ENCODE measurements at regions not wholly inside any gene's neighbourhood (a gene's known extent, or its start where the extent isn't known, plus 50 kb on each side); places are given as distances from the start of the nearest gene placed in this dataset.

DNA sequence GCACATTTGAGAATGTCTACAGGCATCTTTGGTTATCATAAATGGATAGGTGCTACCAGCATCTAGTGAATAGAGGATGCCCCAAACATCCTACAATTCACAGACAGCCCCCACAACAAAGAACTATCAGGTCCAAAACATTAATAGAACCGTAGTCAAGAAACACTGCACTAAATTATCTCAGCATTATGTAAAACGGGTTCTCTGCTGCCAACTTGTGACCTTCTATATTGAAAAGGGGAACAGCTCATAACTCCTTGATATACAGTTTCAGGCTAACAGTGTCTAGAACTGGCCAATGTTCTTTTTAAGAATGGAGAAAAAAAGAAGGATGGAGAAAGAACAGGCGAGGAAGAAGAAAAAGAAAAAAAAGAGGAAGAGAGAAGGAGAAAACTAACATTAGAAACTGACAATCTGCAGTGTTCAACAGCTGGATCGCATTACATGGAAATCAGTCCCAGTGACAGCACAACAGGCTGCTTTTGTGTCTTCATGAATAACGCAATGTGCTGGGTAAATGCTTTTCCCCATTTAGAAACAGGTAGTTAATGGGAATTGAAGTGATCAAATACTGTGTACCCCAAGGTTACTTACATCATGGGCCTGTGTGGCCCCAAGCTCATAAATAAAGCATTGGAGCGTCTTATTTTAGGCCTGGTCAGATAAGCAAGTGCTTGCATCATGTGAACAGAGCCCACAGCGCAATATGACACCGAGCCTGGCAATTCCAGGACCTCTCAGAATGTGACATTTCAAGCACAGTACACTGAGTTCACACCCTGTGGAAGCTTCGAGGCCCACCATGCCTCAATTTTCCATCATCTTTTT, 339.5 kb downstream of the DHX15 start (continued):
- TF ChIP-seq OVOL2 (CRISPR knock-in tag; IDR thresholded peaks at IDR 0.05; ENCODE audit: borderline replicate concordance) (no peak), ZNF396 (CRISPR knock-in tag; IDR thresholded peaks at IDR 0.05; ENCODE audit: borderline replicate concordance) (no peak), ZNF317 (CRISPR knock-in tag; IDR thresholded peaks at IDR 0.05; ENCODE audit: borderline replicate concordance, low read depth) (no peak)
- TF ChIP-seq, protein P1, sequence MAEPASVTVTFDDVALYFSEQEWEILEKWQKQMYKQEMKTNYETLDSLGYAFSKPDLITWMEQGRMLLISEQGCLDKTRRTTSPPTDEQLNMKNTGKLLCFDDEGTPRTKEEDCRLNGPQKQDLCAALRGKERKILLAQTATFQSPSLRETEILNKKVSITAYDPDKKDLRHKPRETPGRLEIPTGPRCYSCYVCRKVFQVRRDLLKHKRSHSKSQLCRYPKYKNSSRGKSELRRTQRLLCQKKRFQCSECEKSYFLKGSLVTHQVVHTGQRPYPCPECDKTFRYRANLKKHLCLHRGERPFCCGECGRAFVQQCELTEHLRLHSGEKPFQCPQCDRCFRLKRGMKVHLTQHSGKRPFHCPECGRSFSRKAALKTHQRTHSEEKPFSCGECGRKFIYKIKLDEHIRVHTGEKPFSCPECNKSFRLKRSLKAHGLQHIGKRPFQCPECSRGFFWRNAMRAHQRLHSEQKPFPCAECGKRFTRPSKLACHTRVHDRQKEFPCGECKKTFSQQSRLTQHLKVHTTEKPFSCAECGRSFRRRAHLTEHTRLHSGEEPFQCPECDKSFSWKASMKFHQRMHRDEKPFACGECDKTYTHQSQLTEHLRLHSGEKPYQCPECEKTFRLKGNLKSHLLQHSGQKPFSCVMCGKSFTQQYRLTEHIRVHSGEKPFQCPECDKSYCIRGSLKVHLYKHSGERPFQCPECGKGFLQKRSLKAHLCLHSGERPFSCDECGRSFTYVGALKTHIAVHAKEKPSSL (CRISPR knock-in tag; conservative IDR thresholded peaks at IDR 0.05): no peak
- TF ChIP-seq, protein P2, sequence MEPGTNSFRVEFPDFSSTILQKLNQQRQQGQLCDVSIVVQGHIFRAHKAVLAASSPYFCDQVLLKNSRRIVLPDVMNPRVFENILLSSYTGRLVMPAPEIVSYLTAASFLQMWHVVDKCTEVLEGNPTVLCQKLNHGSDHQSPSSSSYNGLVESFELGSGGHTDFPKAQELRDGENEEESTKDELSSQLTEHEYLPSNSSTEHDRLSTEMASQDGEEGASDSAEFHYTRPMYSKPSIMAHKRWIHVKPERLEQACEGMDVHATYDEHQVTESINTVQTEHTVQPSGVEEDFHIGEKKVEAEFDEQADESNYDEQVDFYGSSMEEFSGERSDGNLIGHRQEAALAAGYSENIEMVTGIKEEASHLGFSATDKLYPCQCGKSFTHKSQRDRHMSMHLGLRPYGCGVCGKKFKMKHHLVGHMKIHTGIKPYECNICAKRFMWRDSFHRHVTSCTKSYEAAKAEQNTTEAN (CRISPR knock-in tag; IDR thresholded peaks at IDR 0.05): no peak
- TF ChIP-seq, protein P3, sequence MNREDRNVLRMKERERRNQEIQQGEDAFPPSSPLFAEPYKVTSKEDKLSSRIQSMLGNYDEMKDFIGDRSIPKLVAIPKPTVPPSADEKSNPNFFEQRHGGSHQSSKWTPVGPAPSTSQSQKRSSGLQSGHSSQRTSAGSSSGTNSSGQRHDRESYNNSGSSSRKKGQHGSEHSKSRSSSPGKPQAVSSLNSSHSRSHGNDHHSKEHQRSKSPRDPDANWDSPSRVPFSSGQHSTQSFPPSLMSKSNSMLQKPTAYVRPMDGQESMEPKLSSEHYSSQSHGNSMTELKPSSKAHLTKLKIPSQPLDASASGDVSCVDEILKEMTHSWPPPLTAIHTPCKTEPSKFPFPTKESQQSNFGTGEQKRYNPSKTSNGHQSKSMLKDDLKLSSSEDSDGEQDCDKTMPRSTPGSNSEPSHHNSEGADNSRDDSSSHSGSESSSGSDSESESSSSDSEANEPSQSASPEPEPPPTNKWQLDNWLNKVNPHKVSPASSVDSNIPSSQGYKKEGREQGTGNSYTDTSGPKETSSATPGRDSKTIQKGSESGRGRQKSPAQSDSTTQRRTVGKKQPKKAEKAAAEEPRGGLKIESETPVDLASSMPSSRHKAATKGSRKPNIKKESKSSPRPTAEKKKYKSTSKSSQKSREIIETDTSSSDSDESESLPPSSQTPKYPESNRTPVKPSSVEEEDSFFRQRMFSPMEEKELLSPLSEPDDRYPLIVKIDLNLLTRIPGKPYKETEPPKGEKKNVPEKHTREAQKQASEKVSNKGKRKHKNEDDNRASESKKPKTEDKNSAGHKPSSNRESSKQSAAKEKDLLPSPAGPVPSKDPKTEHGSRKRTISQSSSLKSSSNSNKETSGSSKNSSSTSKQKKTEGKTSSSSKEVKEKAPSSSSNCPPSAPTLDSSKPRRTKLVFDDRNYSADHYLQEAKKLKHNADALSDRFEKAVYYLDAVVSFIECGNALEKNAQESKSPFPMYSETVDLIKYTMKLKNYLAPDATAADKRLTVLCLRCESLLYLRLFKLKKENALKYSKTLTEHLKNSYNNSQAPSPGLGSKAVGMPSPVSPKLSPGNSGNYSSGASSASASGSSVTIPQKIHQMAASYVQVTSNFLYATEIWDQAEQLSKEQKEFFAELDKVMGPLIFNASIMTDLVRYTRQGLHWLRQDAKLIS (CRISPR knock-in tag; IDR thresholded peaks at IDR 0.05; ENCODE audit: borderline replicate concordance): no peak

DNA sequence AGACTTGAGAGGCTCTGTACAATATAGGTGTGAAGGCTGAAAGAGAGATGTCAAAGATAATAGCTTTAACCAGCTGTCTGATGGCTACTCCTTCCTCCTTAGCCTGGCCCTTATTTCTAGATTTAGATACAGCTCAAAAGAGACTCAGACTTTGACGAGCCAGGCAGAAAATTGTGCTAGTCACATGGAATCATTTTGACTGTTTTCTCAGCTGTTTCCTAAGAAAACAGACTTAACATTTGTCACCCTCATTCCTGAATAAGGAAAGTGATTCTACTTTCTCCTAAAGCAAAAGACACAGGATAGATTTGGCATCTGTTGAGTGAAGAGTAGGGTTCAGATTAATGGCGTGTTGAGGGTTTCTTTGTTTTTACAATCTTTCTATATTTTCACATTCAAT, 340.7 kb downstream of the DHX15 start:
- H3K9me3 Mint-ChIP-seq: no peaks in the 10 kb centered on the region
- no peaks in the 10 kb centered on the region for H3K36me3 Mint-ChIP-seq
- ChIA-PET POLR2A (no interaction called here), CTCF (no interaction called here)
- H3K27me3 Mint-ChIP-seq (ENCODE audit: low read depth): peaks cover 2% of the 10 kb centered on the region; the same call in 1 of the 2 replicates
- H3K4me3 Mint-ChIP-seq: no peak overlapping the region
- H3K4me1 Mint-ChIP-seq: peaks cover 16% of the 10 kb centered on the region
- DNase-seq (ENCODE audit: low spot score): no peak
- ATAC-seq: no peak
- H3K27ac Mint-ChIP-seq: no peak overlapping the region
- TF ChIP-seq, protein P4, sequence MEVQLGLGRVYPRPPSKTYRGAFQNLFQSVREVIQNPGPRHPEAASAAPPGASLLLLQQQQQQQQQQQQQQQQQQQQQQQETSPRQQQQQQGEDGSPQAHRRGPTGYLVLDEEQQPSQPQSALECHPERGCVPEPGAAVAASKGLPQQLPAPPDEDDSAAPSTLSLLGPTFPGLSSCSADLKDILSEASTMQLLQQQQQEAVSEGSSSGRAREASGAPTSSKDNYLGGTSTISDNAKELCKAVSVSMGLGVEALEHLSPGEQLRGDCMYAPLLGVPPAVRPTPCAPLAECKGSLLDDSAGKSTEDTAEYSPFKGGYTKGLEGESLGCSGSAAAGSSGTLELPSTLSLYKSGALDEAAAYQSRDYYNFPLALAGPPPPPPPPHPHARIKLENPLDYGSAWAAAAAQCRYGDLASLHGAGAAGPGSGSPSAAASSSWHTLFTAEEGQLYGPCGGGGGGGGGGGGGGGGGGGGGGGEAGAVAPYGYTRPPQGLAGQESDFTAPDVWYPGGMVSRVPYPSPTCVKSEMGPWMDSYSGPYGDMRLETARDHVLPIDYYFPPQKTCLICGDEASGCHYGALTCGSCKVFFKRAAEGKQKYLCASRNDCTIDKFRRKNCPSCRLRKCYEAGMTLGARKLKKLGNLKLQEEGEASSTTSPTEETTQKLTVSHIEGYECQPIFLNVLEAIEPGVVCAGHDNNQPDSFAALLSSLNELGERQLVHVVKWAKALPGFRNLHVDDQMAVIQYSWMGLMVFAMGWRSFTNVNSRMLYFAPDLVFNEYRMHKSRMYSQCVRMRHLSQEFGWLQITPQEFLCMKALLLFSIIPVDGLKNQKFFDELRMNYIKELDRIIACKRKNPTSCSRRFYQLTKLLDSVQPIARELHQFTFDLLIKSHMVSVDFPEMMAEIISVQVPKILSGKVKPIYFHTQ (CRISPR knock-in tag; IDR thresholded peaks at IDR 0.05): no peak
- TF ChIP-seq ZNF396 (CRISPR knock-in tag; IDR thresholded peaks at IDR 0.05; ENCODE audit: borderline replicate concordance): no peak
- TF ChIP-seq FOXP1 (CRISPR knock-in tag; IDR thresholded peaks at IDR 0.05; ENCODE audit: borderline replicate concordance): no peak
- no peak for TF ChIP-seq TP53 (CRISPR knock-in tag; IDR thresholded peaks at IDR 0.05)
- no peak for TF ChIP-seq ZNF671 (CRISPR knock-in tag; IDR thresholded peaks at IDR 0.05)

DNA sequence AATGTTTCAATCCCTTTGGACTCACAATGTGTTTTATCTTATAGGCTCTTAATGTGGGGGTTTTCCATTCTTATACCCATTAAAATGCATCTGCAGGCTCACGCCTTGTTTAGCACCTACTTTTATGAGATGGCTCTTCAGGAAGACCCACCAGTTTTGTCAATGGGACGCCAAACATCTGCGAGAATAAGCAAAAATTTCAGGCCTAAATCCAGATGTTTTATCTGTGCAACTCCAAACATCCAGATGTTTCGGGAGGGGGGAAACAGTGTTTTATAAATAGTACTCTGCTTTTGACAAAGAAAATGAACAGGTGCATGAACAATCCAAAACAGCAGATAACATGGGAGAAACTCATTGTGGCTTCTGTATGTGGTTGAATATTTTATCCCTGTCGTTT, 342.8 kb downstream of the DHX15 start:
- ChIA-PET CTCF (interaction anchor here (0.7 to 1.3 kb wide), 2 partner anchors 80 to 84 kb away, joined by 3 to 4 read pairs; no protein-coding TSS in a partner anchor), POLR2A (no interaction called here)
- Mint-ChIP-seq H3K9me3 (no peaks in the 10 kb centered on the region), H3K36me3 (no peaks in the 10 kb centered on the region), H3K27me3 (ENCODE audit: low read depth) (peaks cover 2% of the 10 kb centered on the region), H3K4me3 (no peak overlapping the region), H3K4me1 (peaks cover 10% of the 10 kb centered on the region), H3K27ac (no peak overlapping the region)
- TF ChIP-seq JUN (CRISPR knock-in tag; IDR thresholded peaks at IDR 0.05) (no peak), SMAD3 (CRISPR knock-in tag; IDR thresholded peaks at IDR 0.05; ENCODE audit: borderline replicate concordance) (no peak), GTF2I (CRISPR knock-in tag; conservative IDR thresholded peaks at IDR 0.05) (no peak), ELF4 (CRISPR knock-in tag; IDR thresholded peaks at IDR 0.05; ENCODE audit: low read depth) (no peak)
- TF ChIP-seq, protein P5, sequence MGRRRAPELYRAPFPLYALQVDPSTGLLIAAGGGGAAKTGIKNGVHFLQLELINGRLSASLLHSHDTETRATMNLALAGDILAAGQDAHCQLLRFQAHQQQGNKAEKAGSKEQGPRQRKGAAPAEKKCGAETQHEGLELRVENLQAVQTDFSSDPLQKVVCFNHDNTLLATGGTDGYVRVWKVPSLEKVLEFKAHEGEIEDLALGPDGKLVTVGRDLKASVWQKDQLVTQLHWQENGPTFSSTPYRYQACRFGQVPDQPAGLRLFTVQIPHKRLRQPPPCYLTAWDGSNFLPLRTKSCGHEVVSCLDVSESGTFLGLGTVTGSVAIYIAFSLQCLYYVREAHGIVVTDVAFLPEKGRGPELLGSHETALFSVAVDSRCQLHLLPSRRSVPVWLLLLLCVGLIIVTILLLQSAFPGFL (CRISPR knock-in tag; IDR thresholded peaks at IDR 0.05; ENCODE audit: borderline replicate concordance): no peak
- ATAC-seq: no peak
- no peak for DNase-seq (ENCODE audit: low spot score)
